ENCODE measurements at regions not wholly inside any gene's neighbourhood (a gene's known extent, or its start where the extent isn't known, plus 50 kb on each side); places are given as distances from the start of the nearest gene placed in this dataset.

- peaks cover 22% of the 10 kb centered on the region for H3K4me1 ChIP-seq (replicated peaks; ENCODE audit: insufficient read depth)
- H3F3A ChIP-seq (ENCODE audit: insufficient read depth, low read depth): peaks cover 9% of the 10 kb centered on the region; the same call in 1 of the 2 replicates
- ChIA-PET CTCF (no interaction called here), POLR2A (ENCODE audit: unreplicated experiment) (no interaction called here)
- H3K4me3 ChIP-seq: no peak overlapping the region
- 0 out of 2 replicates have a peak, but pooled peaks cover 7% of the 10 kb centered on the region for H3K9me3 ChIP-seq (ENCODE audit: insufficient read depth, low read depth)
- no peaks in the 10 kb centered on the region for H4K20me1 ChIP-seq (ENCODE audit: insufficient read depth)
- no peaks in the 10 kb centered on the region for H3K36me3 ChIP-seq (ENCODE audit: low read depth)
- H3K9me2 ChIP-seq (ENCODE audit: insufficient read depth): no peaks in the 10 kb centered on the region
- intact Hi-C loops (cut with micrococcal nuclease; ENCODE audit: unreplicated experiment): no loop called here
- no peak for DNase-seq
- BruUV-seq (replicated peaks): no TSS peak
- H3K4me2 ChIP-seq: no peak overlapping the region
- no peak overlapping the region for H3K27ac ChIP-seq
- no peaks in the 10 kb centered on the region for H3K79me2 ChIP-seq (ENCODE audit: low read depth)
- H2AFZ ChIP-seq: no peak overlapping the region
- H3K27me3 ChIP-seq (ENCODE audit: insufficient read depth, low read depth): no peaks in the 10 kb centered on the region
- TF ChIP-seq EZH2 (IDR thresholded peaks at IDR 0.05; ENCODE audit: low read depth) (no peak), CTCF (conservative IDR thresholded peaks at IDR 0.05) (no peak)
These were observed 342.2 kb downstream of the RND3 start for GRCh38 chr2:150145299-150145692.

- no TSS peak for BruUV-seq (replicated peaks)
- intact Hi-C loops (cut with micrococcal nuclease; ENCODE audit: unreplicated experiment): loop anchor here (5.0 kb wide), 1 partner anchor 383 kb away; no protein-coding TSS in a partner anchor
- Histone ChIP-seq H3K9me2 (ENCODE audit: insufficient read depth) (no peaks in the 10 kb centered on the region), H3K4me1 (replicated peaks; ENCODE audit: insufficient read depth) (peaks cover 22% of the 10 kb centered on the region), H3K79me2 (ENCODE audit: low read depth) (no peaks in the 10 kb centered on the region), H3K27ac (0 out of 2 replicates have a peak overlapping the region, but pooled peaks have one; percentile 94), H2AFZ (no peak overlapping the region), H3K27me3 (ENCODE audit: insufficient read depth, low read depth) (no peaks in the 10 kb centered on the region), H3K9me3 (ENCODE audit: insufficient read depth, low read depth) (0 out of 2 replicates have a peak, but pooled peaks cover 7% of the 10 kb centered on the region), H3K4me2 (no peak overlapping the region), H3F3A (ENCODE audit: insufficient read depth, low read depth) (peaks cover 9% of the 10 kb centered on the region; the same call in 1 of the 2 replicates), H4K20me1 (ENCODE audit: insufficient read depth) (no peaks in the 10 kb centered on the region), H3K4me3 (no peak overlapping the region), H3K36me3 (ENCODE audit: low read depth) (no peaks in the 10 kb centered on the region)
- TF ChIP-seq CTCF (conservative IDR thresholded peaks at IDR 0.05): no peak
- no peak for TF ChIP-seq EZH2 (IDR thresholded peaks at IDR 0.05; ENCODE audit: low read depth)
- DNase-seq: no peak
- CTCF ChIA-PET: interaction anchor here (0.5 kb wide), 1 partner anchor 88 kb away, joined by 6 read pairs; no protein-coding TSS in a partner anchor
- POLR2A ChIA-PET (ENCODE audit: unreplicated experiment): interaction anchor here (0.5 kb wide), 1 partner anchor 15 kb away, joined by 3 read pairs; no protein-coding TSS in a partner anchor
These were observed 342.7 kb downstream of the RND3 start for GRCh38 chr2:150144546-150145298.

- Histone ChIP-seq H3K9me3 (ENCODE audit: insufficient read depth, low read depth) (0 out of 2 replicates have a peak, but pooled peaks cover 7% of the 10 kb centered on the region), H3K79me2 (ENCODE audit: low read depth) (no peaks in the 10 kb centered on the region), H3K9me2 (ENCODE audit: insufficient read depth) (no peaks in the 10 kb centered on the region), H3K27ac (peak overlapping the region; percentile 94), H3F3A (ENCODE audit: insufficient read depth, low read depth) (peaks cover 9% of the 10 kb centered on the region; the same call in 1 of the 2 replicates), H3K4me1 (replicated peaks; ENCODE audit: insufficient read depth) (peaks cover 22% of the 10 kb centered on the region), H3K4me2 (peak overlapping the region; percentile 29; the same call in 1 of the 2 replicates), H3K4me3 (no peak overlapping the region), H3K27me3 (ENCODE audit: insufficient read depth, low read depth) (no peaks in the 10 kb centered on the region), H2AFZ (no peak overlapping the region), H3K36me3 (ENCODE audit: low read depth) (no peaks in the 10 kb centered on the region), H4K20me1 (ENCODE audit: insufficient read depth) (no peaks in the 10 kb centered on the region)
- ChIA-PET CTCF (interaction anchor here (0.9 kb wide), 1 partner anchor 23 kb away, joined by 4 read pairs; no protein-coding TSS in a partner anchor), POLR2A (ENCODE audit: unreplicated experiment) (interaction anchor here (0.6 to 1.2 kb wide), 4 partner anchors 23 to 556 kb away, joined by 6 to 11 read pairs (median 8); no protein-coding TSS in a partner anchor)
- DNase-seq: peak; percentile 22 to 70
- BruUV-seq (replicated peaks): no TSS peak
- intact Hi-C loops (cut with micrococcal nuclease; ENCODE audit: unreplicated experiment): loop anchor here (1.0 to 5.0 kb wide), 3 partner anchors 10 to 384 kb away; no protein-coding TSS in a partner anchor
- no peak for TF ChIP-seq EZH2 (IDR thresholded peaks at IDR 0.05; ENCODE audit: low read depth)
- no peak for TF ChIP-seq CTCF (conservative IDR thresholded peaks at IDR 0.05)
These were observed 344.4 kb downstream of the RND3 start for GRCh38 chr2:150143087-150143536.

Data from PC-9 (cell line).